Smooth muscle cell of the brain vasculature (primary cell): ENCODE measurements at regions not wholly inside any gene's neighbourhood (a gene's known extent, or its start where the extent isn't known, plus 50 kb on each side); places are given as distances from the start of the nearest gene placed in this dataset.

Source experiments
- DNase-seq: peaks from one replicate; pipeline ENCODE4 v3.0.0-alpha.2; 2012; ENCODE audit warnings: low read depth, low spot score

GRCh38 chr2:241942416-241943208, 73.1 kb downstream of the RTP5 start:
- no peak for DNase-seq

- DNase-seq = no peak
Measured at GRCh38 chr2:241943209-241943850, 73.8 kb downstream of the RTP5 start.

- DNase-seq = no peak
Measured at GRCh38 chr2:241943961-241944575, 74.5 kb downstream of the RTP5 start.

GRCh38 chr2:241944821-241945220, 75.3 kb downstream of the RTP5 start:
- DNase-seq = no peak

GRCh38 chr2:241945311-241945710, 75.8 kb downstream of the RTP5 start:
- DNase-seq = no peak

GRCh38 chr2:241945803-241946202, 76.3 kb downstream of the RTP5 start:
- no peak for DNase-seq

- no peak for DNase-seq
Measured at GRCh38 chr2:241946306-241947003, 76.9 kb downstream of the RTP5 start.

GRCh38 chr2:241947004-241947350, 77.4 kb downstream of the RTP5 start:
- no peak for DNase-seq

- DNase-seq = no peak
Measured at GRCh38 chr2:241947401-241947800, 77.9 kb downstream of the RTP5 start.

- no peak for DNase-seq
Measured at GRCh38 chr2:241947876-241948275, 78.3 kb downstream of the RTP5 start.

- DNase-seq = no peak
Measured at GRCh38 chr2:241948299-241948897, 78.9 kb downstream of the RTP5 start.

- no peak for DNase-seq
Measured at GRCh38 chr2:241948901-241949735, 79.6 kb downstream of the RTP5 start.

- no peak for DNase-seq
Measured at GRCh38 chr2:241949736-241950412, 80.3 kb downstream of the RTP5 start.

GRCh38 chr2:241950413-241951315, 81.1 kb downstream of the RTP5 start:
- peak; percentile 31 for DNase-seq

GRCh38 chr2:241951316-241951700, 81.8 kb downstream of the RTP5 start:
- no peak for DNase-seq

GRCh38 chr2:241951920-241952319, 82.4 kb downstream of the RTP5 start:
- DNase-seq = no peak

- DNase-seq = no peak
Measured at GRCh38 chr2:241952816-241953215, 83.3 kb downstream of the RTP5 start.

- DNase-seq = no peak
Measured at GRCh38 chr2:241953324-241953928, 83.9 kb downstream of the RTP5 start.

- DNase-seq = no peak
Measured at GRCh38 chr2:241956521-241957110, 87.1 kb downstream of the RTP5 start.
